ENCODE measurements at regions not wholly inside any gene's neighbourhood (a gene's known extent, or its start where the extent isn't known, plus 50 kb on each side); places are given as distances from the start of the nearest gene placed in this dataset.

GRCh38 chr17:77068915-77069314 lies 71.9 kb upstream of the SEC14L1 start:
- TF ChIP-seq CTCF (IDR thresholded peaks at IDR 0.05) (no peak), EZH2 (IDR thresholded peaks at IDR 0.05) (no peak), EZH2phosphoT487 (IDR thresholded peaks at IDR 0.05) (no peak)

Data from neural progenitor cell (in vitro differentiated cells).